ENCODE measurements at regions not wholly inside any gene's neighbourhood (a gene's known extent, or its start where the extent isn't known, plus 50 kb on each side); places are given as distances from the start of the nearest gene placed in this dataset.

GRCh38 chr3:194267744-194268653 lies 83.1 kb downstream of the CPN2 start:
- Histone ChIP-seq H3K9me2 (ENCODE audit: insufficient read depth, low read length) (no peaks in the 10 kb centered on the region), H3K27me3 (ENCODE audit: insufficient read depth, low read depth, low read length) (no peaks in the 10 kb centered on the region), H3K36me3 (ENCODE audit: insufficient read depth, low read length) (no peaks in the 10 kb centered on the region), H3K27ac (ENCODE audit: low read length) (no peak overlapping the region), H3K79me2 (replicated peaks; ENCODE audit: insufficient read depth, low read length) (no peaks in the 10 kb centered on the region), H4K20me1 (ENCODE audit: insufficient read depth) (no peaks in the 10 kb centered on the region), H3K9me3 (ENCODE audit: low read length) (no peaks in the 10 kb centered on the region), H2AFZ (ENCODE audit: low read depth, low read length) (no peak overlapping the region), H3K9ac (ENCODE audit: low read length) (no peak overlapping the region), H3F3A (ENCODE audit: insufficient read depth, low read length, poor library complexity, severe bottlenecking) (no peaks in the 10 kb centered on the region), H3K4me3 (ENCODE audit: low read length) (no peak overlapping the region), H3K4me2 (ENCODE audit: low read length) (no peak overlapping the region)
- no peak for TF ChIP-seq EZH2 (IDR thresholded peaks at IDR 0.05; ENCODE audit: borderline replicate concordance, insufficient read depth, low read length, poor library complexity, severe bottlenecking)
- TF ChIP-seq CTCF (IDR thresholded peaks at IDR 0.05; ENCODE audit: poor library complexity, severe bottlenecking) = no peak
- TF ChIP-seq MXI1 (conservative IDR thresholded peaks at IDR 0.05; ENCODE audit: poor library complexity, severe bottlenecking) = no peak
- TF ChIP-seq RAD21 (conservative IDR thresholded peaks at IDR 0.05) = no peak
- TF ChIP-seq POLR2AphosphoS5 (IDR thresholded peaks at IDR 0.05) = no peak
- TF ChIP-seq SMC3 (conservative IDR thresholded peaks at IDR 0.05; ENCODE audit: poor library complexity) = no peak
- no peak for TF ChIP-seq EP300 (conservative IDR thresholded peaks at IDR 0.05; ENCODE audit: poor library complexity, severe bottlenecking)
- no peak for TF ChIP-seq TAF1 (IDR thresholded peaks at IDR 0.05; ENCODE audit: low read depth)
- no peak for TF ChIP-seq REST (IDR thresholded peaks at IDR 0.05; ENCODE audit: borderline replicate concordance)

GRCh38 chr3:194268654-194269512 lies 82.2 kb downstream of the CPN2 start:
- Histone ChIP-seq H3K9me3 (ENCODE audit: low read length) (no peaks in the 10 kb centered on the region), H3K79me2 (replicated peaks; ENCODE audit: insufficient read depth, low read length) (no peaks in the 10 kb centered on the region), H2AFZ (ENCODE audit: low read depth, low read length) (no peak overlapping the region), H3K27ac (ENCODE audit: low read length) (no peak overlapping the region), H3K4me3 (ENCODE audit: low read length) (no peak overlapping the region), H3K27me3 (ENCODE audit: insufficient read depth, low read depth, low read length) (no peaks in the 10 kb centered on the region), H4K20me1 (ENCODE audit: insufficient read depth) (no peaks in the 10 kb centered on the region), H3K9me2 (ENCODE audit: insufficient read depth, low read length) (no peaks in the 10 kb centered on the region), H3F3A (ENCODE audit: insufficient read depth, low read length, poor library complexity, severe bottlenecking) (no peaks in the 10 kb centered on the region), H3K36me3 (ENCODE audit: insufficient read depth, low read length) (no peaks in the 10 kb centered on the region), H3K4me2 (ENCODE audit: low read length) (no peak overlapping the region), H3K9ac (ENCODE audit: low read length) (no peak overlapping the region)
- TF ChIP-seq POLR2AphosphoS5 (IDR thresholded peaks at IDR 0.05) (no peak), MXI1 (conservative IDR thresholded peaks at IDR 0.05; ENCODE audit: poor library complexity, severe bottlenecking) (no peak), TAF1 (IDR thresholded peaks at IDR 0.05; ENCODE audit: low read depth) (no peak), EP300 (conservative IDR thresholded peaks at IDR 0.05; ENCODE audit: poor library complexity, severe bottlenecking) (no peak), REST (IDR thresholded peaks at IDR 0.05; ENCODE audit: borderline replicate concordance) (no peak), SMC3 (conservative IDR thresholded peaks at IDR 0.05; ENCODE audit: poor library complexity) (no peak)

Measured in neural cell (in vitro differentiated cells).